Hepatocyte (in vitro differentiated cells): ENCODE measurements at regions not wholly inside any gene's neighbourhood (a gene's known extent, or its start where the extent isn't known, plus 50 kb on each side); places are given as distances from the start of the nearest gene placed in this dataset.

Experiments used
- DNase-seq: peaks from one replicate; pipeline ENCODE4 v3.0.0-alpha.2; 2016; ENCODE audit warnings: low spot score
- H2AFZ ChIP-seq: fragments of 200-600 bp; sonication (generic); 2 replicates; pipeline ENCODE4 v1.6.0; 2016; ENCODE audit warnings: antibody characterized with exemption, mild to moderate bottlenecking
- H3K27ac ChIP-seq: fragments of 200-600 bp; sonication (generic); 2 replicates; pipeline ENCODE4 v1.5.1; 2016; ENCODE audit warnings: mild to moderate bottlenecking
- H3K27me3 ChIP-seq: fragments of 200-600 bp; sonication (generic); 2 replicates; pipeline ENCODE4 v1.6.1; 2016
- H3K36me3 ChIP-seq: fragments of 200-600 bp; sonication (generic); replicated peaks from 2 replicates; pipeline ENCODE4 v1.5.1; 2016; ENCODE audit warnings: low read depth; ENCODE audit not compliant: insufficient read depth
- H3K4me1 ChIP-seq: fragments of 200-600 bp; sonication (generic); 2 replicates; pipeline ENCODE4 v1.5.1; 2016; ENCODE audit warnings: mild to moderate bottlenecking, moderate library complexity; ENCODE audit not compliant: insufficient read depth
- H3K4me2 ChIP-seq: fragments of 200-600 bp; sonication (generic); 2 replicates; pipeline ENCODE4 v1.6.0; 2016
- H3K4me3 ChIP-seq: fragments of 200-600 bp; sonication (generic); 2 replicates; pipeline ENCODE4 v1.5.1; 2016; ENCODE audit warnings: mild to moderate bottlenecking
- H3K79me2 ChIP-seq: fragments of 200-600 bp; sonication (generic); 2 replicates; pipeline ENCODE4 v1.6.0; 2017; ENCODE audit warnings: mild to moderate bottlenecking
- H3K9me2 ChIP-seq: fragments of 200-600 bp; sonication (generic); replicated peaks from 2 replicates; pipeline ENCODE4 v1.6.0; 2017; ENCODE audit warnings: mild to moderate bottlenecking; ENCODE audit not compliant: insufficient read depth
- H3K9me3 ChIP-seq: fragments of 200-600 bp; sonication (generic); 2 replicates; pipeline ENCODE4 v1.5.1; 2016; ENCODE audit warnings: low read depth, mild to moderate bottlenecking
- H4K20me1 ChIP-seq: fragments of 200-600 bp; sonication (generic); 2 replicates; pipeline ENCODE4 v1.6.0; 2016; ENCODE audit warnings: mild to moderate bottlenecking; ENCODE audit not compliant: insufficient read depth, poor library complexity, severe bottlenecking
- CTCF ChIP-seq: fragments of 200-600 bp; sonication (generic); IDR thresholded peaks from 2 replicates; pipeline ENCODE4 v1.5.1; 2016; ENCODE audit warnings: antibody characterized with exemption, mild to moderate bottlenecking; ENCODE audit not compliant: poor library complexity
- EZH2 ChIP-seq: fragments of 200-600 bp; sonication (generic); IDR thresholded peaks from 2 replicates; pipeline ENCODE4 v1.6.1; 2016; ENCODE audit warnings: antibody characterized with exemption, mild to moderate bottlenecking, borderline replicate concordance
- EZH2phosphoT487 ChIP-seq: fragments of 200-600 bp; sonication (generic); IDR thresholded peaks from one replicate; pipeline ENCODE4 v1.6.1; 2018; ENCODE audit warnings: antibody characterized with exemption, mild to moderate bottlenecking, low read depth, moderate library complexity; ENCODE audit not compliant: unreplicated experiment, severe bottlenecking
- WGBS: methylation state at CpG from one replicate; pipeline ENCODE4 v1.1.6; 2016; ENCODE audit warnings: low lambda C conversion rate; ENCODE audit errors: missing lambda C conversion rate; 5-methylcytosine and 5-hydroxymethylcytosine counted together

- no peaks in the 10 kb centered on the region for H3K9me3 ChIP-seq
- no peaks in the 10 kb centered on the region for H3K4me1 ChIP-seq
- no peak overlapping the region for H3K4me2 ChIP-seq
- H3K27me3 ChIP-seq, result no peaks in the 10 kb centered on the region
- no peak for TF ChIP-seq EZH2phosphoT487
- TF ChIP-seq EZH2, result no peak
- no peak overlapping the region for H3K27ac ChIP-seq
- no peak overlapping the region for H2AFZ ChIP-seq
- H3K9me2 ChIP-seq, result no peaks in the 10 kb centered on the region
- no peaks in the 10 kb centered on the region for H3K79me2 ChIP-seq
- no peaks in the 10 kb centered on the region for H4K20me1 ChIP-seq
- WGBS, result 98% methylated on average over 4 of the region's 4 CpGs
- H3K4me3 ChIP-seq, result no peak overlapping the region
- H3K36me3 ChIP-seq, result no peaks in the 10 kb centered on the region
- no peak for DNase-seq
Measured at GRCh38 chr2:186949726-186950256, 100.8 kb upstream of the ZSWIM2 start.

DNA sequence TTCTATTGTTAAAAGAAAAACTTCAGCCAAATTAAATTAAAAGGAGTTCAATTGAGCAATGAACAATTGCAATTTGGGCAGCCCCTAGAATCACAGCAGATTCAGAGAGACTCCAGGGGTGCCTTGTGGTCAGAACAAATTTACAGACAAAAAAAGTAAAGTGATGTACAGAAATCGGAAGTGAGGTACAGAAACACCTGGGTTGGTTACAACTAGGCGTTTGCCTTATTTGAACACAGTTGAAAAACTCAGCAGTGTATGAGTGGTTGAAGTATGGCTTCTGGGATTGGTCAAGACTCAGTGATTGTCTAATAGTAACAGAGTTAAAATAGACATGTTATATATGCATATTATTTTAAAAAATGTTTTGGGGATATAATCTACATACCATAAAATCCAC is 98.5 kb upstream of the ZSWIM2 start:
- no peak overlapping the region for H2AFZ ChIP-seq
- no peaks in the 10 kb centered on the region for H3K36me3 ChIP-seq
- no peak for DNase-seq
- H4K20me1 ChIP-seq, result no peaks in the 10 kb centered on the region
- no peaks in the 10 kb centered on the region for H3K27me3 ChIP-seq
- no peaks in the 10 kb centered on the region for H3K9me3 ChIP-seq
- no peak overlapping the region for H3K4me3 ChIP-seq
- no peak overlapping the region for H3K27ac ChIP-seq
- H3K79me2 ChIP-seq, result no peaks in the 10 kb centered on the region
- no peaks in the 10 kb centered on the region for H3K9me2 ChIP-seq
- no peak overlapping the region for H3K4me2 ChIP-seq
- H3K4me1 ChIP-seq, result no peaks in the 10 kb centered on the region
- TF ChIP-seq EZH2 (no peak), EZH2phosphoT487 (no peak), CTCF (no peak)
- WGBS, result 87% methylated on average over 2 of the region's 2 CpGs

DNA sequence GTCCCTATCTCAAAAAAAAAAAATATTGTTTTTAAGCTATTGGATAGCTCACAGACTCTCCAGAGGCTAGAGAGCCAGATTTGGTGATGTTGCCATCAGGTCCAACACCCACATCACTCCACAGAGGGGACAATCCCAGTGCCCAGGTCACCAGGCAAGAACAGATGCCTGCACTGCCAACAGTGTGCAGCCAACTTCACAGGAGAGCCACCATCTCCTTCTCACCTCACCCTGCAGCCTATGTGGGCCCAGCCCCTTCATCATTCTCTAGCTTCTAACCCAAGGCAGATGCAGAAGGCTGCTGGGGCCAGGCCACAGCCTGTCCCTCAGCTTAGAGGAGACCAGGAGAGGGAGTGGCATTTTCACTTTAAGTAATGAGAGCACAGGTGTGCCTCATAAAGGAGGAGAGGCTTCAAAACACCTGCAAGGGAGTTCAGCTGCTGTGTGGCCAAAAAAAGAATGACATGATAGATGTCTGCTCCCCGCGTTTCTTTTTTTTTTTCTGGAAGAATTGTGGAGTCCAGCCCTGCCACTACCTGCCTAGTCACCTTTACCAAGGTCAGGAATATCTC is 98.0 kb upstream of the ZSWIM2 start:
- H4K20me1 ChIP-seq, result no peaks in the 10 kb centered on the region
- DNase-seq, result no peak
- TF ChIP-seq EZH2phosphoT487 (no peak), EZH2 (no peak), CTCF (no peak)
- no peak overlapping the region for H2AFZ ChIP-seq
- H3K27ac ChIP-seq, result no peak overlapping the region
- H3K27me3 ChIP-seq, result no peaks in the 10 kb centered on the region
- H3K4me3 ChIP-seq, result no peak overlapping the region
- H3K9me2 ChIP-seq, result no peaks in the 10 kb centered on the region
- no peaks in the 10 kb centered on the region for H3K36me3 ChIP-seq
- no peaks in the 10 kb centered on the region for H3K4me1 ChIP-seq
- no peaks in the 10 kb centered on the region for H3K9me3 ChIP-seq
- no peaks in the 10 kb centered on the region for H3K79me2 ChIP-seq
- 91% methylated on average over 2 of the region's 2 CpGs for WGBS
- no peak overlapping the region for H3K4me2 ChIP-seq

DNA sequence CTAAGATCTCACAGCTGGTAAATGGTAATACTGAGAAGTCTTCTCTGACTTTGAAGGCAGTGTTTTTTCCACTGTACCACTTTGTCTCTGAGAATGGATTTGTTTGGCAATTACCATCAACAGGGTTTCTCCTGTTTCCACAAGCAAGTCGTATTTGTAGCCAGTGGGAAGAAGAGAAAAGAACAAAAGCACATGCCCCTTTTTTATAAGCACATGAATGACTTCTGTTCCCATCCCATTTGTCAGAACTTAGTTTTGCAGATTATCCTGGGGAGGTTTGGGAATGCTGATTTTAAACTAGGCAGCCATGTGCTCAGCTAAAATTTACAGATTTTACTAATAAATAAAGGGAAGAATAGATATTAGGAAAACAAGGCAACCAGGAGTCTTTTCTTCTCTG is 92.9 kb upstream of the ZSWIM2 start:
- Histone ChIP-seq H3K27me3 (no peaks in the 10 kb centered on the region), H2AFZ (no peak overlapping the region), H3K79me2 (no peaks in the 10 kb centered on the region), H3K4me1 (no peaks in the 10 kb centered on the region), H3K4me3 (no peak overlapping the region), H3K36me3 (no peaks in the 10 kb centered on the region), H3K27ac (no peak overlapping the region), H3K9me2 (no peaks in the 10 kb centered on the region), H3K4me2 (no peak overlapping the region), H4K20me1 (no peaks in the 10 kb centered on the region), H3K9me3 (no peaks in the 10 kb centered on the region)
- TF ChIP-seq CTCF (no peak), EZH2 (no peak), EZH2phosphoT487 (no peak)
- DNase-seq, result no peak
- 52% methylated on average over 1 of the region's 1 CpG for WGBS
